Type B pancreatic cell (in vitro differentiated cells): ENCODE measurements at regions not wholly inside any gene's neighbourhood (a gene's known extent, or its start where the extent isn't known, plus 50 kb on each side); places are given as distances from the start of the nearest gene placed in this dataset.
"Not testable (repeated sequence)": the region's sequence is repeated elsewhere in the genome, so short reads cannot be mapped to it uniquely, and the experiment has no call there.

Experiments used
- DNase-seq: peaks from one replicate; pipeline ENCODE4 v3.0.0; 2021; ENCODE audit warnings: mixed read lengths; ENCODE audit not compliant: unreplicated experiment; ENCODE audit errors: extremely low spot score
- H3K27ac Mint-ChIP-seq: 2 replicates; pipeline ENCODE4 v1.8.0; 2021; ENCODE audit warnings: mild to moderate bottlenecking, mixed read lengths
- H3K27me3 Mint-ChIP-seq: 2 replicates; pipeline ENCODE4 v1.8.0; 2021; ENCODE audit warnings: mixed read lengths
- H3K36me3 Mint-ChIP-seq: 2 replicates; pipeline ENCODE4 v1.8.0; 2021; ENCODE audit warnings: mixed read lengths
- H3K4me1 Mint-ChIP-seq: one replicate; pipeline ENCODE4 v1.8.0; 2021; ENCODE audit warnings: mixed read lengths; ENCODE audit not compliant: unreplicated experiment
- H3K4me3 Mint-ChIP-seq: 2 replicates; pipeline ENCODE4 v1.8.0; 2021; ENCODE audit warnings: mild to moderate bottlenecking, mixed read lengths
- H3K9me3 Mint-ChIP-seq: 2 replicates; pipeline ENCODE4 v1.8.0; 2021; ENCODE audit warnings: mixed read lengths
- TF ChIP-seq, protein P1 (sequence below): fragments of 200-600 bp; sonication (generic); conservative IDR thresholded peaks from 2 replicates; pipeline ENCODE4 v1.5.0; 2021; ENCODE audit warnings: antibody characterized with exemption, mild to moderate bottlenecking

GRCh38 chr9:115461280-115461679 lies 343.3 kb upstream of the TNC start:
- H3K27ac Mint-ChIP-seq: no peak overlapping the region
- H3K9me3 Mint-ChIP-seq: peaks cover 5% of the 10 kb centered on the region
- H3K36me3 Mint-ChIP-seq: no peaks in the 10 kb centered on the region
- TF ChIP-seq, protein P1, sequence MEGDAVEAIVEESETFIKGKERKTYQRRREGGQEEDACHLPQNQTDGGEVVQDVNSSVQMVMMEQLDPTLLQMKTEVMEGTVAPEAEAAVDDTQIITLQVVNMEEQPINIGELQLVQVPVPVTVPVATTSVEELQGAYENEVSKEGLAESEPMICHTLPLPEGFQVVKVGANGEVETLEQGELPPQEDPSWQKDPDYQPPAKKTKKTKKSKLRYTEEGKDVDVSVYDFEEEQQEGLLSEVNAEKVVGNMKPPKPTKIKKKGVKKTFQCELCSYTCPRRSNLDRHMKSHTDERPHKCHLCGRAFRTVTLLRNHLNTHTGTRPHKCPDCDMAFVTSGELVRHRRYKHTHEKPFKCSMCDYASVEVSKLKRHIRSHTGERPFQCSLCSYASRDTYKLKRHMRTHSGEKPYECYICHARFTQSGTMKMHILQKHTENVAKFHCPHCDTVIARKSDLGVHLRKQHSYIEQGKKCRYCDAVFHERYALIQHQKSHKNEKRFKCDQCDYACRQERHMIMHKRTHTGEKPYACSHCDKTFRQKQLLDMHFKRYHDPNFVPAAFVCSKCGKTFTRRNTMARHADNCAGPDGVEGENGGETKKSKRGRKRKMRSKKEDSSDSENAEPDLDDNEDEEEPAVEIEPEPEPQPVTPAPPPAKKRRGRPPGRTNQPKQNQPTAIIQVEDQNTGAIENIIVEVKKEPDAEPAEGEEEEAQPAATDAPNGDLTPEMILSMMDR: no peak
- H3K27me3 Mint-ChIP-seq: peaks cover 4% of the 10 kb centered on the region
- no peak for DNase-seq
- peaks cover 6% of the 10 kb centered on the region for H3K4me1 Mint-ChIP-seq
- no peak overlapping the region for H3K4me3 Mint-ChIP-seq

DNA sequence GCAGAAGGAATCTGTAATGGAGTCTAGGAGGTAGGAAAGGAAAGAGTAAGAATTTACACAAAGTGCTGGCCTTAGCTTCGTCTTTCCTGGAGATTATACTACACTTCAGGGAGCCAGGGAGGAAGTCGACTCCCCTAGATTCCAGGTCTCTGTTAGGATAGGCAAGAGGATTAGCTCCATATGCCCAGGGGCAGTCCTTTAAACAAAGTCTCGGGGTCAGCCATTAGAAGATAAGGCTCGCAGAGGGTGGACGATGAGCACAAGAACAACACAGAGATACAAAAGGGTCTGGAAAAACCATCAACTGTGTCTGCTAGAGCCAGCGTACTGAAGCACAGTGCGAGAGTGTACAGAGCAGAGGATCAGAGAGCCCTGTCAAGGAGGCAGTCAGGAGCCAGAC lies 344.7 kb upstream of the TNC start:
- H3K4me1 Mint-ChIP-seq: peaks cover 6% of the 10 kb centered on the region
- DNase-seq: no peak
- no peak overlapping the region for H3K4me3 Mint-ChIP-seq
- H3K27me3 Mint-ChIP-seq: no peaks in the 10 kb centered on the region
- peaks cover 5% of the 10 kb centered on the region for H3K9me3 Mint-ChIP-seq
- TF ChIP-seq, protein P1: no peak
- no peaks in the 10 kb centered on the region for H3K36me3 Mint-ChIP-seq
- no peak overlapping the region for H3K27ac Mint-ChIP-seq

DNA sequence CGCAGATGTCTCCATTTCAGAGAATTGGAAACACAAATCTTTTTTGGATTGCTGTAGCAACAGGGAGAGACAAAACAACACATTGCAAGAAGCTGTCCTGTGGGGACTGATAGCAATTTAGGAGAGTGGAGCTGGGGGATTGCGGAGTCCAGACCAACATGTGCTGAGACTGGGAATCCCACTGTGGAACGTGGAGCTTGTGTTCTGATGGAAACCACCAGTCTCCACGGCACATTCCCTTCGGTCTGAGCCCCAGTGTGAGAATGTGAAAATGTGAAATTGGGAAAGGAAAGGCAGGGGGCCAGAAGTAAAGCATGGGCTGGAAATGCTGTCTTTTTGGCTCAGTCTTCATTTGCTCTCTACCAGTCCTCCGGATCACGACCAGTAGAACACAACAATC lies 348.8 kb upstream of the TNC start:
- Mint-ChIP-seq H3K27me3 (peaks cover 7% of the 10 kb centered on the region), H3K36me3 (no peaks in the 10 kb centered on the region), H3K9me3 (no peaks in the 10 kb centered on the region), H3K27ac (no peak overlapping the region), H3K4me3 (no peak overlapping the region), H3K4me1 (no peaks in the 10 kb centered on the region)
- no peak for DNase-seq
- TF ChIP-seq, protein P1: no peak

- H3K4me3 Mint-ChIP-seq: no peak overlapping the region
- DNase-seq: no peak
- no peaks in the 10 kb centered on the region for H3K9me3 Mint-ChIP-seq
- H3K27ac Mint-ChIP-seq: no peak overlapping the region
- H3K36me3 Mint-ChIP-seq: no peaks in the 10 kb centered on the region
- peaks cover 33% of the 10 kb centered on the region for H3K27me3 Mint-ChIP-seq
- no peaks in the 10 kb centered on the region for H3K4me1 Mint-ChIP-seq
- TF ChIP-seq, protein P1: no peak
Measured at GRCh38 chr9:115469841-115470240, 351.9 kb upstream of the TNC start.

DNA sequence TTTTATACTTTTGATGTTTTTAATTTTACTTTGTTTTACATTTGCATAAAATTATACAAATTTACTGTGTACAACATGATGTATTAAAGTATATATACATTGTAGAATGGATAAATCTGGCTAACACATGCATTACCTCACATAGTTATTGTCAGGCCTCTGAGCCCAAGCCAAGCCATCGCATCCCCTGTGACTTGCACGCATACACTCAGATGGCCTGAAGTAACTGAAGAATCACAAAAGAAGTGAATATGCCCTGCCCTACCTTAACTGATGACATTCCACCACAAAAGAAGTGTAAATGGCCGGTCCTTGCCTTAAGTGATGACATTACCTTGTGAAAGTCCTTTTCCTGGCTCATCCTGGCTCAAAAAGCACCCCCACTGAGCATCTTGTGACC lies 355.1 kb upstream of the TNC start:
- not testable (repeated sequence) for H3K27ac Mint-ChIP-seq, H3K4me3 Mint-ChIP-seq, H3K4me1 Mint-ChIP-seq, H3K36me3 Mint-ChIP-seq, DNase-seq, H3K9me3 Mint-ChIP-seq
- peaks cover 55% of the 10 kb centered on the region for H3K27me3 Mint-ChIP-seq

DNA sequence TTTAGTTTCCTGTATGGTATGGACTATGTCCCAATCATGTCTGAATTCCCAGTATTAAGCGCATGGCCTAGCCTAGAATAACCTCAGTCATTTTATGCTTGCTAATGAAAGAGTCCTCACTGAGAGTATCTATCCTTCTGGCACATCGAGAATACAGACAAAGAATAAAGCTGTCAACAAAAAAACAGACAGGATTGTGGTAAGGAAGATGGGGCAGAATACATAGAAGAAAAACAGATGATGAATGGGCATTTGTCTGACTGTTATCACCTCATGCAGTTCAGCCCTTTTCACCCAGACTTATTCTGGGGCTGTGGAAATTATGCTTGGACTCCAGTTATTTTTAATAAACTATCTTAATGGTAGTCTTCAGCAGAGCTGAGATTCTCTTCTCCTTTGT lies 363.8 kb upstream of the TNC start:
- TF ChIP-seq, protein P1: no peak
- Mint-ChIP-seq H3K9me3 (no peaks in the 10 kb centered on the region), H3K36me3 (no peaks in the 10 kb centered on the region), H3K27ac (no peak overlapping the region), H3K4me3 (no peak overlapping the region), H3K27me3 (peaks cover 5% of the 10 kb centered on the region), H3K4me1 (no peaks in the 10 kb centered on the region)
- no peak for DNase-seq
